ENCODE measurements at regions not wholly inside any gene's neighbourhood (a gene's known extent, or its start where the extent isn't known, plus 50 kb on each side); places are given as distances from the start of the nearest gene placed in this dataset.

DNA sequence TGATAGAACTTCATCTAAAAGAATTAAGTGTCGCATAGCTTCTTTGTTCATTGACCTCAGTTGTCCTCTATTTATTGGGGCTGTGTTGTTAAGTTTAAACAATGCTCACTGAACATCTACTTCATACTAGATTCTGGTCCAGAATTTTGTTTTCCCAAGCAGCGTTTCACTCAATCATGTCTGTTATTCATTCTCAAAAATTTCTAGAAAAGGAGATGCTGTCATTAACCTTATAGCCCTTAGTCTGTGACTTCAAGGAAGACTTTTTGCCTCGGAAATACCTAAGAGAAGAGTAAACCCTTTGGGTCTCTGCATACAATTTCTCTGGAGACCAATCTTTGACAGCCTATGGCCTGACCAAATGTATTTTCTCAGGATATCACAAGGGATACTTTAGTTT, 171.7 kb downstream of the FGF1 start:
- Histone ChIP-seq H3K36me3 (replicated peaks; ENCODE audit: low read depth, low read length) (no peaks in the 10 kb centered on the region), H3K4me3 (ENCODE audit: low read length) (no peak overlapping the region), H3K79me2 (ENCODE audit: low read length) (no peaks in the 10 kb centered on the region), H3K4me1 (ENCODE audit: low read length) (no peaks in the 10 kb centered on the region), H2AFZ (ENCODE audit: low read depth, low read length) (no peak overlapping the region), H3K4me2 (ENCODE audit: low read length) (no peak overlapping the region), H3K27ac (ENCODE audit: low read length) (no peak overlapping the region), H3K27me3 (ENCODE audit: low read depth, low read length) (no peaks in the 10 kb centered on the region), H4K20me1 (ENCODE audit: insufficient read depth, low read length) (no peaks in the 10 kb centered on the region), H3K9ac (ENCODE audit: low read length) (no peak overlapping the region), H3K9me3 (ENCODE audit: insufficient read depth, low read length) (no peaks in the 10 kb centered on the region)
- TF ChIP-seq EZH2phosphoT487 (IDR thresholded peaks at IDR 0.05; ENCODE audit: low read depth) (no peak), CTCF (IDR thresholded peaks at IDR 0.05; ENCODE audit: low read depth, low read length) (no peak)

GRCh38 chr5:142512043-142513042, 173.5 kb downstream of the FGF1 start:
- no peak overlapping the region for H2AFZ ChIP-seq (ENCODE audit: low read depth, low read length)
- H3K9ac ChIP-seq (ENCODE audit: low read length): no peak overlapping the region
- no peaks in the 10 kb centered on the region for H3K9me3 ChIP-seq (ENCODE audit: insufficient read depth, low read length)
- TF ChIP-seq EZH2phosphoT487 (IDR thresholded peaks at IDR 0.05; ENCODE audit: low read depth) (no peak), CTCF (IDR thresholded peaks at IDR 0.05; ENCODE audit: low read depth, low read length) (no peak)
- no peak overlapping the region for H3K4me2 ChIP-seq (ENCODE audit: low read length)
- H3K4me3 ChIP-seq (ENCODE audit: low read length): no peak overlapping the region
- H3K27me3 ChIP-seq (ENCODE audit: low read depth, low read length): no peaks in the 10 kb centered on the region
- no peaks in the 10 kb centered on the region for H3K4me1 ChIP-seq (ENCODE audit: low read length)
- no peaks in the 10 kb centered on the region for H3K79me2 ChIP-seq (ENCODE audit: low read length)
- no peak overlapping the region for H3K27ac ChIP-seq (ENCODE audit: low read length)
- no peaks in the 10 kb centered on the region for H3K36me3 ChIP-seq (replicated peaks; ENCODE audit: low read depth, low read length)
- H4K20me1 ChIP-seq (ENCODE audit: insufficient read depth, low read length): no peaks in the 10 kb centered on the region

DNA sequence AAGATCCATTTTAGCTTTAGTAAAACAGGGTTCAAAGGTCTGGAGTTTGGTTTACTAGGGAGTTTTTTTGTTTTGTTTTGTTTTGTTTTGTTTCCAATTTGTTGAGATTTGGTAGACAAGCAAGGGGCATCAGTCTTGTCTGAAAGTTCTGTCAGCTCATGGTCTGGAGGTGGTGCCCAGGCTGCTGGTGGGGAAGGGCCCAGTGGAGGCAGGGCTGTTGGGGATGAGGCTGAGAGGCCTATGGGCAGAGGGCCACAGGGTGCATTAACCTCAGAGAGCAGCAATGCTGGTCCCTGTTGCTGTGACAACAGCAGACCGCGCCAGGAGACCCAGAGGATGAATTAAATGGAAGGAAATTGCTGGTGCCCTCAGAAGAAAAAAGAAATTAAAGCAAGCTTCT, 174.5 kb downstream of the FGF1 start:
- Histone ChIP-seq H3K9ac (ENCODE audit: low read length) (no peak overlapping the region), H3K4me3 (ENCODE audit: low read length) (no peak overlapping the region), H3K79me2 (ENCODE audit: low read length) (no peaks in the 10 kb centered on the region), H3K27ac (ENCODE audit: low read length) (no peak overlapping the region), H2AFZ (ENCODE audit: low read depth, low read length) (no peak overlapping the region), H3K4me2 (ENCODE audit: low read length) (no peak overlapping the region), H3K36me3 (replicated peaks; ENCODE audit: low read depth, low read length) (no peaks in the 10 kb centered on the region), H3K27me3 (ENCODE audit: low read depth, low read length) (no peaks in the 10 kb centered on the region), H3K9me3 (ENCODE audit: insufficient read depth, low read length) (no peaks in the 10 kb centered on the region), H3K4me1 (ENCODE audit: low read length) (no peaks in the 10 kb centered on the region), H4K20me1 (ENCODE audit: insufficient read depth, low read length) (no peaks in the 10 kb centered on the region)
- TF ChIP-seq EZH2phosphoT487 (IDR thresholded peaks at IDR 0.05; ENCODE audit: low read depth) (no peak), CTCF (IDR thresholded peaks at IDR 0.05; ENCODE audit: low read depth, low read length) (no peak)

DNA sequence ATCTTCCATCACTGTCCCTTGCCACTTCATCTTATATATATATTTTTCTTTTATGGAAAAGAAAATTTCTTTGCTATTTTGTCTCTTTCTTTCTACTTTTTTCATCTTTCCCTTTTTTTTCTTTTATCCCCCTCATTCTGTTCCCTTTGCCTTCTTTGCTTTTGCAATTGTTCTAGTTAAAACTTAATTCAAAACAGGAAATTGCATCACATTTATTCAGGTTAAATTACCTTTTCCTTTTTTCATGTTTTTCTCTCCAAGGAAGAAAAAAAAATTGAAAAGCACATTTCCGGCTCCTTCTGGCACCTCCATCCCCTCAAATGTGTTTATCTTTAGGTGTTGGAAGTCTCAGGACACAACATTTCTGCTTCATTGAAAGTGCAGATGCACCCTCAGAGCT, 176.9 kb downstream of the FGF1 start:
- Histone ChIP-seq H3K79me2 (ENCODE audit: low read length) (no peaks in the 10 kb centered on the region), H3K4me3 (ENCODE audit: low read length) (no peak overlapping the region), H3K9me3 (ENCODE audit: insufficient read depth, low read length) (no peaks in the 10 kb centered on the region), H3K27ac (ENCODE audit: low read length) (no peak overlapping the region), H3K4me2 (ENCODE audit: low read length) (no peak overlapping the region), H3K36me3 (replicated peaks; ENCODE audit: low read depth, low read length) (no peaks in the 10 kb centered on the region), H3K4me1 (ENCODE audit: low read length) (no peaks in the 10 kb centered on the region), H2AFZ (ENCODE audit: low read depth, low read length) (no peak overlapping the region), H3K27me3 (ENCODE audit: low read depth, low read length) (no peaks in the 10 kb centered on the region), H3K9ac (ENCODE audit: low read length) (no peak overlapping the region), H4K20me1 (ENCODE audit: insufficient read depth, low read length) (no peaks in the 10 kb centered on the region)
- TF ChIP-seq EZH2phosphoT487 (IDR thresholded peaks at IDR 0.05; ENCODE audit: low read depth): no peak
- no peak for TF ChIP-seq CTCF (IDR thresholded peaks at IDR 0.05; ENCODE audit: low read depth, low read length)
